Hepatocyte (in vitro differentiated cells): ENCODE measurements at regions not wholly inside any gene's neighbourhood (a gene's known extent, or its start where the extent isn't known, plus 50 kb on each side); places are given as distances from the start of the nearest gene placed in this dataset.

Experiments
- CTCF ChIP-seq: fragments of 200-600 bp; sonication (generic); IDR thresholded peaks from 2 replicates; pipeline ENCODE4 v1.5.1; 2016; ENCODE audit warnings: antibody characterized with exemption, mild to moderate bottlenecking; ENCODE audit not compliant: poor library complexity
- EZH2 ChIP-seq: fragments of 200-600 bp; sonication (generic); IDR thresholded peaks from 2 replicates; pipeline ENCODE4 v1.6.1; 2016; ENCODE audit warnings: antibody characterized with exemption, mild to moderate bottlenecking, borderline replicate concordance

- TF ChIP-seq CTCF (no peak), EZH2 (no peak)
Observed at GRCh38 chr11:86191874-86192273, 52.7 kb upstream of the EED start.
